ENCODE measurements at regions not wholly inside any gene's neighbourhood (a gene's known extent, or its start where the extent isn't known, plus 50 kb on each side); places are given as distances from the start of the nearest gene placed in this dataset.

- Histone ChIP-seq H3K4me1 (ENCODE audit: control insufficient read depth, extremely low read depth, insufficient read depth, low read length) (no peaks in the 10 kb centered on the region), H2AFZ (ENCODE audit: low read length) (no peak overlapping the region), H3K9ac (ENCODE audit: insufficient read depth, low read length) (no peak overlapping the region), H3K4me2 (ENCODE audit: extremely low read depth, insufficient read depth, low read length) (no peak overlapping the region), H3K27ac (ENCODE audit: insufficient read depth, low read length) (no peak overlapping the region), H3K27me3 (ENCODE audit: control insufficient read depth, insufficient read depth, low read length) (no peaks in the 10 kb centered on the region), H3K79me2 (ENCODE audit: control insufficient read depth, insufficient read depth, low read length) (no peaks in the 10 kb centered on the region), H3K9me3 (ENCODE audit: control insufficient read depth, insufficient read depth, low read depth, low read length) (no peaks in the 10 kb centered on the region), H3K4me3 (replicated peaks in 1 of 4; ENCODE audit: control extremely low read depth in 1 of 4, insufficient read depth in 1 of 4, low read depth in 3 of 4, low read length in 4 of 4) (no peak overlapping the region), H4K20me1 (ENCODE audit: control insufficient read depth, extremely low read depth, insufficient read depth, low read length) (no peaks in the 10 kb centered on the region), H3K36me3 (ENCODE audit: control insufficient read depth, insufficient read depth, low read length) (no peaks in the 10 kb centered on the region)
- no peak for DNase-seq (ENCODE audit: low read depth in 2 of 2)
- TF ChIP-seq EZH2 (IDR thresholded peaks at IDR 0.05; ENCODE audit: low read length, missing control alignments) (no peak), CTCF (conservative IDR thresholded peaks at IDR 0.05 in 1 of 2, IDR thresholded peaks at IDR 0.05 in 1 of 2; ENCODE audit: low read depth in 1 of 2, low read length in 2 of 2) (no peak)
These were observed 176.2 kb upstream of the RNF32 start for GRCh38 chr7:156464339-156464738.

- Histone ChIP-seq H3K9ac (ENCODE audit: insufficient read depth, low read length) (no peak overlapping the region), H3K4me2 (ENCODE audit: extremely low read depth, insufficient read depth, low read length) (no peak overlapping the region), H3K79me2 (ENCODE audit: control insufficient read depth, insufficient read depth, low read length) (no peaks in the 10 kb centered on the region), H4K20me1 (ENCODE audit: control insufficient read depth, extremely low read depth, insufficient read depth, low read length) (no peaks in the 10 kb centered on the region), H3K9me3 (ENCODE audit: control insufficient read depth, insufficient read depth, low read depth, low read length) (no peaks in the 10 kb centered on the region), H2AFZ (ENCODE audit: low read length) (no peak overlapping the region), H3K4me3 (replicated peaks in 1 of 4; ENCODE audit: control extremely low read depth in 1 of 4, insufficient read depth in 1 of 4, low read depth in 3 of 4, low read length in 4 of 4) (no peak overlapping the region), H3K27me3 (ENCODE audit: control insufficient read depth, insufficient read depth, low read length) (no peaks in the 10 kb centered on the region), H3K27ac (ENCODE audit: insufficient read depth, low read length) (no peak overlapping the region), H3K4me1 (ENCODE audit: control insufficient read depth, extremely low read depth, insufficient read depth, low read length) (no peaks in the 10 kb centered on the region), H3K36me3 (ENCODE audit: control insufficient read depth, insufficient read depth, low read length) (no peaks in the 10 kb centered on the region)
- no peak for DNase-seq (ENCODE audit: low read depth in 2 of 2)
- no peak for TF ChIP-seq EZH2 (IDR thresholded peaks at IDR 0.05; ENCODE audit: low read length, missing control alignments)
- no peak for TF ChIP-seq CTCF (conservative IDR thresholded peaks at IDR 0.05 in 1 of 2, IDR thresholded peaks at IDR 0.05 in 1 of 2; ENCODE audit: low read depth in 1 of 2, low read length in 2 of 2)
These were observed 177.3 kb upstream of the RNF32 start for GRCh38 chr7:156463280-156463679.

GRCh38 chr7:156461881-156462665 is 178.5 kb upstream of the RNF32 start:
- no peak overlapping the region for H3K9ac ChIP-seq (ENCODE audit: insufficient read depth, low read length)
- no peak overlapping the region for H2AFZ ChIP-seq (ENCODE audit: low read length)
- no peaks in the 10 kb centered on the region for H3K36me3 ChIP-seq (ENCODE audit: control insufficient read depth, insufficient read depth, low read length)
- no peaks in the 10 kb centered on the region for H3K9me3 ChIP-seq (ENCODE audit: control insufficient read depth, insufficient read depth, low read depth, low read length)
- TF ChIP-seq EZH2 (IDR thresholded peaks at IDR 0.05; ENCODE audit: low read length, missing control alignments) (no peak), CTCF (conservative IDR thresholded peaks at IDR 0.05 in 1 of 2, IDR thresholded peaks at IDR 0.05 in 1 of 2; ENCODE audit: low read depth in 1 of 2, low read length in 2 of 2) (no peak)
- no peaks in the 10 kb centered on the region for H3K4me1 ChIP-seq (ENCODE audit: control insufficient read depth, extremely low read depth, insufficient read depth, low read length)
- DNase-seq (ENCODE audit: low read depth in 2 of 2), result no peak
- H3K4me2 ChIP-seq (ENCODE audit: extremely low read depth, insufficient read depth, low read length), result no peak overlapping the region
- no peaks in the 10 kb centered on the region for H4K20me1 ChIP-seq (ENCODE audit: control insufficient read depth, extremely low read depth, insufficient read depth, low read length)
- H3K79me2 ChIP-seq (ENCODE audit: control insufficient read depth, insufficient read depth, low read length), result no peaks in the 10 kb centered on the region
- no peaks in the 10 kb centered on the region for H3K27me3 ChIP-seq (ENCODE audit: control insufficient read depth, insufficient read depth, low read length)
- no peak overlapping the region for H3K4me3 ChIP-seq (replicated peaks in 1 of 4; ENCODE audit: control extremely low read depth in 1 of 4, insufficient read depth in 1 of 4, low read depth in 3 of 4, low read length in 4 of 4)
- no peak overlapping the region for H3K27ac ChIP-seq (ENCODE audit: insufficient read depth, low read length)
